ENCODE measurements at regions not wholly inside any gene's neighbourhood (a gene's known extent, or its start where the extent isn't known, plus 50 kb on each side); places are given as distances from the start of the nearest gene placed in this dataset.

- no peak for DNase-seq (ENCODE audit: low read depth)
- no peak overlapping the region for H3K4me3 ChIP-seq (ENCODE audit: low read length)
- TF ChIP-seq, protein P1, sequence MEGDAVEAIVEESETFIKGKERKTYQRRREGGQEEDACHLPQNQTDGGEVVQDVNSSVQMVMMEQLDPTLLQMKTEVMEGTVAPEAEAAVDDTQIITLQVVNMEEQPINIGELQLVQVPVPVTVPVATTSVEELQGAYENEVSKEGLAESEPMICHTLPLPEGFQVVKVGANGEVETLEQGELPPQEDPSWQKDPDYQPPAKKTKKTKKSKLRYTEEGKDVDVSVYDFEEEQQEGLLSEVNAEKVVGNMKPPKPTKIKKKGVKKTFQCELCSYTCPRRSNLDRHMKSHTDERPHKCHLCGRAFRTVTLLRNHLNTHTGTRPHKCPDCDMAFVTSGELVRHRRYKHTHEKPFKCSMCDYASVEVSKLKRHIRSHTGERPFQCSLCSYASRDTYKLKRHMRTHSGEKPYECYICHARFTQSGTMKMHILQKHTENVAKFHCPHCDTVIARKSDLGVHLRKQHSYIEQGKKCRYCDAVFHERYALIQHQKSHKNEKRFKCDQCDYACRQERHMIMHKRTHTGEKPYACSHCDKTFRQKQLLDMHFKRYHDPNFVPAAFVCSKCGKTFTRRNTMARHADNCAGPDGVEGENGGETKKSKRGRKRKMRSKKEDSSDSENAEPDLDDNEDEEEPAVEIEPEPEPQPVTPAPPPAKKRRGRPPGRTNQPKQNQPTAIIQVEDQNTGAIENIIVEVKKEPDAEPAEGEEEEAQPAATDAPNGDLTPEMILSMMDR (IDR thresholded peaks at IDR 0.05; ENCODE audit: insufficient read depth, low read depth, low read length, missing control alignments) = no peak
Measured at GRCh38 chr17:79364315-79365094, 246.3 kb downstream of the RBFOX3 start.

GRCh38 chr17:79363552-79364275 lies 247.1 kb downstream of the RBFOX3 start:
- DNase-seq (ENCODE audit: low read depth) = no peak
- no peak overlapping the region for H3K4me3 ChIP-seq (ENCODE audit: low read length)
- TF ChIP-seq, protein P1 (IDR thresholded peaks at IDR 0.05; ENCODE audit: insufficient read depth, low read depth, low read length, missing control alignments) = no peak

DNA sequence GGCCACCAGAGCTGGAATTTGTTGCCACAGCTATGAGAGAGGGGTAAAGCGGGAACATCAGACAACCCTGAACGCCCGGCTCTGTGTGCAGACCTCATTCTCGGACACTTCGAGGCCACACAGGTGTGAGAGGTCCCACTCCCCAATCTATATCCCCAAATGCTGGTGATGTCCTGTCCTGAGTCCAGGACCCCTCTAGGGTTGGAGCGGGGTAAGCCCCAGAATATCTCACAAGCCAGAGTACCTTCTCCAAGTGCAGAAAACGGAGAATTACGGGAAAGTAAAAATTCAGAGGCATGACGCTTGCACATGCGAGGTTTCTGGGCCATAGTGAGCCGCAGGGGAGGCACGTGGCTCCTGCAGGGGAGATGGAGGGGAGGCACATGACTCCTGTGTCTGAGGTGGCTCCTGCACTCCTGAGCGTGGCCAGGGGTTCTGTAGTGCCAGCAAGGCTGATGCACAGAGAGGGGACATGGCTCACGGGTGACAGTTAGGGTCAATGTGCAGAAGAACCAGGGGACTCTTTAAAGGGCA lies 248.0 kb downstream of the RBFOX3 start:
- H3K4me3 ChIP-seq (ENCODE audit: low read length) = no peak overlapping the region
- DNase-seq (ENCODE audit: low read depth) = no peak
- TF ChIP-seq, protein P1 (IDR thresholded peaks at IDR 0.05; ENCODE audit: insufficient read depth, low read depth, low read length, missing control alignments) = no peak

DNA sequence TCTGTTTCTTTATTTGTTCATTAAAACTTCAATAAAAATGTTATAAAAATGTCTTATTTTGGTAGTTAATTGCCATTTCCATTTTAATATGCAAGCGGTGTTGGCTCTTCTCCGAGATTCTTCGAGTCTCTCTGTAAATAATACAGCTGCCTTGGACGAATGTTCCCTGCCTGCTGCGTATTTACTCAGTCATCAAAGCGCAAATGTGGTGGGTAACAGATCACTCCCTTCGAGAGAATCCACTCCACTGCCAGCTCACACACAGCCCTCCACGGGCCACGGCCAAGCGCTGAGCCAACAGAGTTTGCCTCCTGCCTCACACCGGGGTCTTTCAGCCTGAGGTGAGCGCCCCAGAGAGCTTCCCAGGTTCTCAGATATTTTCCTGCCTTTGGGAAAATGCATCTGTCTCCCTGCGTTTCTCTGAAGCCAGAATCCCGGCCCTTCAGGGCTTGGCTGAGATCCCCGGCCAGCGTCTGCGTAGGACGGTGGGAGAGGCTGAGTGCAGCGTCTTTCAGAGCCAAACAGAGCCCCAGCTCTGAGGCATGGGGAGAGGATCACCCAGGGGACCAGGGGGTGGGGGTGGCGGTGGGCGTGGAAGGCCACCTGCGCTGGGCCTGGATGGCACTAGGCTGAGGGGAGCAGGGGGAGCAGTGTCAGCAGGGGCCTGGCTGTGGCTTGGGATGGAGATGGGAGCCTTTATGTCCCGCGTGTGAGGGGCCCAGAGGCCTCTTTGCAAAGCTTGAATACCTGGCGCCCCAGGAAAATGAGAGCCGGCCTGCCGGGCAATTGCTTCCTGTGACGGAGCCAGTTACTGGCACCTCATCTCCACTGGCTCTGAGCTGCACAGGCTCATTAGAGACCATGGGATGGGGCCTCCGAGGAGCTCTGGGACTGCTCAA lies 248.7 kb downstream of the RBFOX3 start:
- no peak for DNase-seq (ENCODE audit: low read depth)
- TF ChIP-seq, protein P1 (IDR thresholded peaks at IDR 0.05; ENCODE audit: insufficient read depth, low read depth, low read length, missing control alignments) = no peak
- no peak overlapping the region for H3K4me3 ChIP-seq (ENCODE audit: low read length)

DNA sequence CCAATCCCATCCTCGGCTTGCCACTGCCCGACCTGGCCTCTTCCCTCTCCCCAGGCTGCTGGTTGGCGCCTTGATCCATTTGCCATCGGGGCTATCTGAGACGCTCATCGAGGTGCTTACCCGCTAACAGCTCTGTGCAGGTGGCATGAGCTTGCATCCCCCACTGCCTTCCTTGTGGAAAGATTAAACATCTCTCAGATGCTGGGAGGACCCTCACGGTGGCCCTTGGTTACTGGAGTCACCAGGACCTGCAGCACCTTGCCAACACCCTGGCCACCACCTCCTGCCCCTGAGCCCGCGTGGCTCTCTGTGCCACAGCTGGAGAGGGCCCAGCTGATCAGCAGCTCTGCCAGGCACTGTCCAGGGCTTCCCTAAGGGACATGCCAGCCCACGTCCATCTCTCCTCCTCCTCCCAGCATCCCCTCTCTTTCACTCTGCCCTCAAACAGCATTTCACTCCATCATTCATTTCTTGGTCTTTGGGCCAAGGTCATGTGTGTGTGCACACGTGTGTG lies 249.6 kb downstream of the RBFOX3 start:
- no peak overlapping the region for H3K4me3 ChIP-seq (ENCODE audit: low read length)
- TF ChIP-seq, protein P1 (IDR thresholded peaks at IDR 0.05; ENCODE audit: insufficient read depth, low read depth, low read length, missing control alignments) = no peak
- DNase-seq (ENCODE audit: low read depth) = no peak

DNA sequence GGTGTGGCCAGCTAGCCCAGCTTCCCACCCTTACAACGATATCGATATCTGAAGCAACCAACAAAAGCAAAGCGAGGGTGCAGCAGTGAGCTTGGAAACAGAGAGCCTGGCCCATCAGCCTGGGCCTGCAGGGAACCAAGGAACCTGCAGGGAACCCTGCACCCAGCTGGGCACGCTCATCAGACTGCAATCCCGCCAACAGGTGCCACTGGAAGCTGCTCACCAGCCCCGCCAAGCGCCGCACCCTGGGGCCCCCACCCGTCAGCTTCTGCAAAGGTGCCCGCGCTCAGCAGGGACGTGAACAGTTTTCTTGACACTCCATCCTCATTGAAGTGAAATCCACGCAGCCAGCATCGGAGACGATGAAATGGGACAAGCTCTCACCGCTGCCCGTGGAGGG lies 250.7 kb downstream of the RBFOX3 start:
- DNase-seq (ENCODE audit: low read depth) = no peak
- H3K4me3 ChIP-seq (ENCODE audit: low read length) = no peak overlapping the region
- TF ChIP-seq, protein P1 (IDR thresholded peaks at IDR 0.05; ENCODE audit: insufficient read depth, low read depth, low read length, missing control alignments) = no peak
